Dermis microvascular lymphatic vessel endothelial cell (primary cell): ENCODE measurements at regions not wholly inside any gene's neighbourhood (a gene's known extent, or its start where the extent isn't known, plus 50 kb on each side); places are given as distances from the start of the nearest gene placed in this dataset.

Source experiments
- DNase-seq, 2 donors: peaks; one replicate each; pipeline versions ENCODE4 v3.0.0 to v3.0.0-alpha.2; 2010; ENCODE audit warnings: low read depth in 2 of 2

- no peak for DNase-seq
Measured at GRCh38 chr15:97009031-97009431, 678.5 kb downstream of the NR2F2 start.

- DNase-seq = no peak
Measured at GRCh38 chr15:97012986-97013385, 682.5 kb downstream of the NR2F2 start.

- no peak for DNase-seq
Measured at GRCh38 chr15:97013491-97013890, 683.0 kb downstream of the NR2F2 start.

- no peak for DNase-seq
Measured at GRCh38 chr15:97014001-97014400, 683.5 kb downstream of the NR2F2 start.

GRCh38 chr15:97023488-97023844 lies 693.0 kb downstream of the NR2F2 start:
- no peak for DNase-seq

GRCh38 chr15:97026781-97027180 lies 696.3 kb downstream of the NR2F2 start:
- peak in 1 of 2 donors; percentile 2 for DNase-seq

GRCh38 chr15:97027772-97028171 lies 697.3 kb downstream of the NR2F2 start:
- DNase-seq = no peak

- DNase-seq = no peak
Measured at GRCh38 chr15:97030251-97030650, 699.8 kb downstream of the NR2F2 start.

GRCh38 chr15:97036301-97036700 lies 705.8 kb downstream of the NR2F2 start:
- peak; percentile 10 to 55 for DNase-seq

- no peak for DNase-seq
Measured at GRCh38 chr15:97037080-97037479, 706.6 kb downstream of the NR2F2 start.

GRCh38 chr15:97045666-97046421 lies 715.3 kb downstream of the NR2F2 start:
- DNase-seq = no peak

GRCh38 chr15:97052513-97052912 lies 722.0 kb downstream of the NR2F2 start:
- no peak for DNase-seq

- no peak for DNase-seq
Measured at GRCh38 chr15:97053635-97054034, 723.1 kb downstream of the NR2F2 start.

- DNase-seq = no peak
Measured at GRCh38 chr15:97057503-97057902, 727.0 kb downstream of the NR2F2 start.

GRCh38 chr15:97059281-97059680 lies 728.8 kb downstream of the NR2F2 start:
- no peak for DNase-seq

- no peak for DNase-seq
Measured at GRCh38 chr15:97061392-97061791, 730.9 kb downstream of the NR2F2 start.

GRCh38 chr15:97071668-97072067 lies 741.2 kb downstream of the NR2F2 start:
- no peak for DNase-seq

- DNase-seq = no peak
Measured at GRCh38 chr15:97072545-97072944, 742.0 kb downstream of the NR2F2 start.

GRCh38 chr15:97076011-97076410 lies 745.5 kb downstream of the NR2F2 start:
- DNase-seq = no peak

GRCh38 chr15:97077975-97078374 lies 747.5 kb downstream of the NR2F2 start:
- DNase-seq = no peak

- no peak for DNase-seq
Measured at GRCh38 chr15:97078591-97078990, 748.1 kb downstream of the NR2F2 start.

- DNase-seq = no peak
Measured at GRCh38 chr15:97081666-97082226, 751.2 kb downstream of the NR2F2 start.

GRCh38 chr15:97082830-97083229 lies 752.3 kb downstream of the NR2F2 start:
- no peak for DNase-seq

- DNase-seq = no peak
Measured at GRCh38 chr15:97084650-97085049, 754.1 kb downstream of the NR2F2 start.
